ENCODE measurements at regions not wholly inside any gene's neighbourhood (a gene's known extent, or its start where the extent isn't known, plus 50 kb on each side); places are given as distances from the start of the nearest gene placed in this dataset.

DNA sequence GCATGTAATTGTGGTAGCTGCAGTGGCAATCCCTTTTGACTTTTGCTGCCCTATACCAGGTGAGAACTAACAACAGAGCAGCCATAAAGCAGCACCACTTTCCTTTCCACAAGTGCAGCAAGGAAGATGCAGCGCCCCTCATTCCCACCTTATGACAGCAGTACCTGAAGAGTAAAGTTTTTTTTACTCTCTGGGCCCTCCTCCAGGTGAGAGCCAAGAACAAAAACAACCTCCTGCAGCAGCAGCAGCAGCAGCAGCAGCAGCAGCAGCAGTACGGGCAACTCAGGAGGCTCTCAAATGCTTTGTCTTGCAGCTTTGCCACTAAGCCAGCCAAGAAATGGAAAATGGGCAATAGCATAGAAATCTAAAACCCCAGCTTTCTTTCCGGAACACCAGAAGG, 397.5 kb downstream of the FIGN start:
- H3K9ac ChIP-seq (ENCODE audit: low read depth, low read length): no peak overlapping the region
- H3K9me3 ChIP-seq (ENCODE audit: insufficient read depth, low read depth, low read length): no peaks in the 10 kb centered on the region
- H3K36me3 ChIP-seq (ENCODE audit: insufficient read depth, low read length): no peaks in the 10 kb centered on the region
- no peaks in the 10 kb centered on the region for H3K27me3 ChIP-seq (ENCODE audit: insufficient read depth, low read length)
- peaks cover 7% of the 10 kb centered on the region; the same call in 1 of the 2 replicates for H3K4me1 ChIP-seq (ENCODE audit: insufficient read depth, low read length)
- WGBS: 86% methylated on average over 3 of the region's 3 CpGs
- no peak overlapping the region for H3K27ac ChIP-seq (ENCODE audit: low read depth, low read length)
- H3K4me3 ChIP-seq (ENCODE audit: low read length): no peak overlapping the region

- H3K9me3 ChIP-seq (ENCODE audit: insufficient read depth, low read depth, low read length): no peaks in the 10 kb centered on the region
- 91% methylated on average over 2 of the region's 2 CpGs for WGBS
- no peak overlapping the region for H3K9ac ChIP-seq (ENCODE audit: low read depth, low read length)
- H3K4me1 ChIP-seq (ENCODE audit: insufficient read depth, low read length): no peaks in the 10 kb centered on the region
- H3K27me3 ChIP-seq (ENCODE audit: insufficient read depth, low read length): no peaks in the 10 kb centered on the region
- no peak overlapping the region for H3K4me3 ChIP-seq (ENCODE audit: low read length)
- no peaks in the 10 kb centered on the region for H3K36me3 ChIP-seq (ENCODE audit: insufficient read depth, low read length)
- H3K27ac ChIP-seq (ENCODE audit: low read depth, low read length): no peak overlapping the region
Measured at GRCh38 chr2:163324677-163325076, 411.1 kb downstream of the FIGN start.

DNA sequence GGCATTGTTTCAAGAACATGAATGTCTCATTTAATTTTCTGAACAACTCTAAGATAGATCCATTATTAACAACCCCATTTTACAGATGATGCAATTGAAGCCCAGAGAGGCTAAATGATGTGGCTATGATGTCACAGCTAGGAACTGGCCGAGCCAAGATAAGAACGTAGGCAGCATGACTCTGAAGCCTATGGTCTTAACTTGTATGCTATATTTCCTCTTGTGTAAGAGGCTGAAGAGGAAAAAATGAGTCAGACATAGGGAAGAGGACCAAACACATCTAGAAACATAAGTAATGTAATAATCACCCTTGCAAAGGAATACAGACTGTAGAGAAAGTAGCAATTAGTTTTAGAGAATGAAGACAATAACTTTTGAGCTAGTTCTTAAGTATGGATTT, 416.8 kb downstream of the FIGN start:
- H3K9ac ChIP-seq (ENCODE audit: low read depth, low read length): no peak overlapping the region
- peaks cover 11% of the 10 kb centered on the region; the same call in 1 of the 2 replicates for H3K9me3 ChIP-seq (ENCODE audit: insufficient read depth, low read depth, low read length)
- no peaks in the 10 kb centered on the region for H3K4me1 ChIP-seq (ENCODE audit: insufficient read depth, low read length)
- H3K27me3 ChIP-seq (ENCODE audit: insufficient read depth, low read length): no peaks in the 10 kb centered on the region
- 94% methylated on average over 2 of the region's 2 CpGs for WGBS
- no peaks in the 10 kb centered on the region for H3K36me3 ChIP-seq (ENCODE audit: insufficient read depth, low read length)
- H3K4me3 ChIP-seq (ENCODE audit: low read length): no peak overlapping the region
- H3K27ac ChIP-seq (ENCODE audit: low read depth, low read length): no peak overlapping the region

DNA sequence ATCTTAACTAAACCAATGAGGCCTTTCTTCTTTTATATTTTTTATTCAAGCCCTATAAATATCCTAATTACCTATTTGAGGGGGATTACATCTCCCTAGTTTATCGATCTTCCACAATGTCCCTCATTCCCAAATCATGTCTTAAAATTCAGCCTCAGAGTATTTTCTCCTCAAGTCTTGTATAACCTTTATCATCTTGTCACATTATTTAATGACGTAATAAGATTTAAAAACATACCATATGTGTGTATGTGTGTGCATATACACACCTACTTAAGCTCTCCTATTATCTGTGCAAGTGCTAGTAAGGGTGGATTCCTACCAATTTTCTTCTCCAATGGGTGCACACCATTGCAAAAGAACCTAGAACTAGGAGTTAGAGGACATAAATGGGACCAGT, 421.1 kb downstream of the FIGN start:
- H3K27ac ChIP-seq (ENCODE audit: low read depth, low read length): no peak overlapping the region
- H3K9ac ChIP-seq (ENCODE audit: low read depth, low read length): no peak overlapping the region
- H3K36me3 ChIP-seq (ENCODE audit: insufficient read depth, low read length): no peaks in the 10 kb centered on the region
- H3K27me3 ChIP-seq (ENCODE audit: insufficient read depth, low read length): no peaks in the 10 kb centered on the region
- peaks cover 11% of the 10 kb centered on the region; the same call in 1 of the 2 replicates for H3K9me3 ChIP-seq (ENCODE audit: insufficient read depth, low read depth, low read length)
- H3K4me3 ChIP-seq (ENCODE audit: low read length): no peak overlapping the region
- 100% methylated on average over 1 of the region's 2 CpGs for WGBS
- no peaks in the 10 kb centered on the region for H3K4me1 ChIP-seq (ENCODE audit: insufficient read depth, low read length)

DNA sequence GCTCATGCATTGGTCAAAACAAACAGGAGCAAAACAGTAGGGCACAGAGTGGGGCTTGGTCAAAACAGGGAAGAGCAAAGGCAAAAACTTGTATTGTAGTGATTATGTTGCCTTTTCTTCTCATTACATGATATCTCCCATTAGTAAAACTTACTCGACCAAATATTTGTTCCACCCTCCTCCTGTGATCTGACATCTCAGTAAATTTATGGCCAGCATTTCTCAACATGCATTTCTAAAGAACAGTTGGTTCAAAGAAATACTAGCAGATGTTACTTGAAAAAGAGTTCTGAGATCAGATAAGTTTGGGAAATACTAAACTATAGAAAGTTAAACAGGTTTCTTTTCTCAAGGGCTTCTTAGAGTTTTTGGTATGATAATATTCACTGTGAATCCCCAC, 423.1 kb downstream of the FIGN start:
- no peaks in the 10 kb centered on the region for H3K27me3 ChIP-seq (ENCODE audit: insufficient read depth, low read length)
- peaks cover 11% of the 10 kb centered on the region; the same call in 1 of the 2 replicates for H3K9me3 ChIP-seq (ENCODE audit: insufficient read depth, low read depth, low read length)
- no peaks in the 10 kb centered on the region for H3K36me3 ChIP-seq (ENCODE audit: insufficient read depth, low read length)
- no peak overlapping the region for H3K27ac ChIP-seq (ENCODE audit: low read depth, low read length)
- no peaks in the 10 kb centered on the region for H3K4me1 ChIP-seq (ENCODE audit: insufficient read depth, low read length)
- 57% methylated on average over 1 of the region's 1 CpG for WGBS
- no peak overlapping the region for H3K9ac ChIP-seq (ENCODE audit: low read depth, low read length)
- H3K4me3 ChIP-seq (ENCODE audit: low read length): no peak overlapping the region

DNA sequence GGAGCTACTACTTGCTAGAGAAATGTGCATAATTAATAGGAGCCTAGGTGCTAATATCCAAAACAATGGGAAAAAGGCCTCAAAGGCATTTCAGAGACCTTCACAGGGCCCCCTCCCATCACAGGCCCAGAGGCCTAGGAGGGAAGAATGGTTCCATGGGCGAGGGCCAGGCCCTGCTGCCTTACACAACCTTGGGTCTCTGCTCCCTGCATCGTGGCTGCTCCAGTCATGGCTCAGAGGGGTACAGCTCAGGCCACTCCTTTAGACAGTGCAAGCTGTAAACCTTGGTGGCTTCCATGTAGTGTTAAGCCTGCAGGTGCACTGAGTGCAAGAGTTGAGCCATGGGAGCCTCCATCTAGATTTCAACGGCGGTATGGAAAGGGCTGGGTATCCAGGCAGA, 429.2 kb downstream of the FIGN start:
- H3K27me3 ChIP-seq (ENCODE audit: insufficient read depth, low read length): no peaks in the 10 kb centered on the region
- 96% methylated on average over 4 of the region's 4 CpGs for WGBS
- no peaks in the 10 kb centered on the region for H3K36me3 ChIP-seq (ENCODE audit: insufficient read depth, low read length)
- H3K9ac ChIP-seq (ENCODE audit: low read depth, low read length): no peak overlapping the region
- H3K4me3 ChIP-seq (ENCODE audit: low read length): no peak overlapping the region
- no peaks in the 10 kb centered on the region for H3K4me1 ChIP-seq (ENCODE audit: insufficient read depth, low read length)
- H3K27ac ChIP-seq (ENCODE audit: low read depth, low read length): no peak overlapping the region
- peaks cover 16% of the 10 kb centered on the region for H3K9me3 ChIP-seq (ENCODE audit: insufficient read depth, low read depth, low read length)

GRCh38 chr2:163302141-163302540, 433.7 kb downstream of the FIGN start:
- Histone ChIP-seq H3K9ac (ENCODE audit: low read depth, low read length) (no peak overlapping the region), H3K36me3 (ENCODE audit: insufficient read depth, low read length) (no peaks in the 10 kb centered on the region), H3K4me3 (ENCODE audit: low read length) (no peak overlapping the region), H3K27me3 (ENCODE audit: insufficient read depth, low read length) (no peaks in the 10 kb centered on the region), H3K9me3 (ENCODE audit: insufficient read depth, low read depth, low read length) (peaks cover 13% of the 10 kb centered on the region), H3K4me1 (ENCODE audit: insufficient read depth, low read length) (no peaks in the 10 kb centered on the region), H3K27ac (ENCODE audit: low read depth, low read length) (no peak overlapping the region)
- WGBS: no CpG with 5 or more reads among the region's 1 CpG

GRCh38 chr2:163291790-163292189, 444.0 kb downstream of the FIGN start:
- Histone ChIP-seq H3K36me3 (ENCODE audit: insufficient read depth, low read length) (no peaks in the 10 kb centered on the region), H3K9ac (ENCODE audit: low read depth, low read length) (no peak overlapping the region), H3K27ac (ENCODE audit: low read depth, low read length) (no peak overlapping the region), H3K4me1 (ENCODE audit: insufficient read depth, low read length) (no peaks in the 10 kb centered on the region), H3K27me3 (ENCODE audit: insufficient read depth, low read length) (no peaks in the 10 kb centered on the region), H3K4me3 (ENCODE audit: low read length) (no peak overlapping the region), H3K9me3 (ENCODE audit: insufficient read depth, low read depth, low read length) (no peaks in the 10 kb centered on the region)
- 92% methylated on average over 6 of the region's 6 CpGs for WGBS

GRCh38 chr2:163281717-163282116, 443.1 kb upstream of the KCNH7 start:
- no peak overlapping the region for H3K9ac ChIP-seq (ENCODE audit: low read depth, low read length)
- H3K4me3 ChIP-seq (ENCODE audit: low read length): no peak overlapping the region
- no peaks in the 10 kb centered on the region for H3K4me1 ChIP-seq (ENCODE audit: insufficient read depth, low read length)
- no peak overlapping the region for H3K27ac ChIP-seq (ENCODE audit: low read depth, low read length)
- no peaks in the 10 kb centered on the region for H3K9me3 ChIP-seq (ENCODE audit: insufficient read depth, low read depth, low read length)
- H3K36me3 ChIP-seq (ENCODE audit: insufficient read depth, low read length): no peaks in the 10 kb centered on the region
- 80% methylated on average over 1 of the region's 2 CpGs for WGBS
- H3K27me3 ChIP-seq (ENCODE audit: insufficient read depth, low read length): no peaks in the 10 kb centered on the region

DNA sequence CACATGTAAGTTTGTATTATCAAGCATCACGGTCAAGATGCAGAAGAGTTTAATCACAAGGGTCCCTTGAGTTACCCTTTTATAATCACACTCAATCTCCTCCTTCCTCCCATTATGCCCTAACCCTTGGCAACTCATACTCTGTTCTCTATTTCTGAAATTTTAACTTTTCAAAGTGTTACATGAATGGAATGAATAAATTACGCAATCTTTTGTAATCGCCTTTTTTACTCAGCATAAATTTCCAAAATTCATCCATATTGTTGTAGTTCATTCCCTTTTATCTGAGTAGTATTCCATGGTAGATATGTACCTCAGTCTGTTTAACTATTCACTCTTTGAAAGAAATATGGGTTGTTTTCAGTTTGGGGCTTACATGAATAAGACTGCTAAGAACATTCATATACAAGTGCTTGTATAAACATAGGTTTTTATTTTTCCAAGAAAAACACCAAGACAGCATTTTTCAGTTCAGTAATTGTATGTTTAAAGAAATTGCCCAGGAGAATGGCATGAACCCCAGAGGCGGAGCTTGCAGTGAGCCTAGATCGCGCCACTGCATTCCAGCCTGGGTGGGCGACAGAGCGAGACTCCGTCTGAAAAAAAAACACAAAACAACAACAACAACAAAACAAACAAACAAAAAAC, 430.9 kb upstream of the KCNH7 start:
- no peaks in the 10 kb centered on the region for H3K27me3 ChIP-seq (ENCODE audit: insufficient read depth, low read length)
- H3K4me3 ChIP-seq (ENCODE audit: low read length): no peak overlapping the region
- WGBS: 93% methylated on average over 7 of the region's 9 CpGs
- no peaks in the 10 kb centered on the region for H3K9me3 ChIP-seq (ENCODE audit: insufficient read depth, low read depth, low read length)
- H3K36me3 ChIP-seq (ENCODE audit: insufficient read depth, low read length): no peaks in the 10 kb centered on the region
- H3K27ac ChIP-seq (ENCODE audit: low read depth, low read length): no peak overlapping the region
- no peaks in the 10 kb centered on the region for H3K4me1 ChIP-seq (ENCODE audit: insufficient read depth, low read length)
- no peak overlapping the region for H3K9ac ChIP-seq (ENCODE audit: low read depth, low read length)

DNA sequence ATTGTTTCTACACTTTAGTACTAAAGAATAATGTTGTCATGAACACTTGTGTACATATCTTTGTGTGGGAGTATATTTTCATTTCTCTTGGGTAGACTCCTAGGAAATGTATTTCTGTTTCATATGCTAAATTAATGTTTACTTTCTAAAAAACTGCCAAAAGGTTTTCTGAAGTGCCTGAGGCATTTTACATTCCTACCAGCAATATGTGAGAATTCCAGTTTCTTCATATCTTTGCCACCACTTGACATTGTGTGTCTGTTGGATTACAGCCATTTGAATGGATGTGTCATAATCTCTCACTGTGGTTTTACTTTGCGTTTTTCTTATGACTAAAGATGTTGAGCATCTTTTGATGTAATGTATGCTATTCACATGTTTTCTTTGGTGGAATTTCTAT, 428.2 kb upstream of the KCNH7 start:
- no peak overlapping the region for H3K4me3 ChIP-seq (ENCODE audit: low read length)
- H3K9ac ChIP-seq (ENCODE audit: low read depth, low read length): no peak overlapping the region
- H3K27me3 ChIP-seq (ENCODE audit: insufficient read depth, low read length): no peaks in the 10 kb centered on the region
- H3K36me3 ChIP-seq (ENCODE audit: insufficient read depth, low read length): no peaks in the 10 kb centered on the region
- no peaks in the 10 kb centered on the region for H3K9me3 ChIP-seq (ENCODE audit: insufficient read depth, low read depth, low read length)
- no peak overlapping the region for H3K27ac ChIP-seq (ENCODE audit: low read depth, low read length)
- WGBS: 82% methylated on average over 1 of the region's 1 CpG
- H3K4me1 ChIP-seq (ENCODE audit: insufficient read depth, low read length): no peaks in the 10 kb centered on the region

DNA sequence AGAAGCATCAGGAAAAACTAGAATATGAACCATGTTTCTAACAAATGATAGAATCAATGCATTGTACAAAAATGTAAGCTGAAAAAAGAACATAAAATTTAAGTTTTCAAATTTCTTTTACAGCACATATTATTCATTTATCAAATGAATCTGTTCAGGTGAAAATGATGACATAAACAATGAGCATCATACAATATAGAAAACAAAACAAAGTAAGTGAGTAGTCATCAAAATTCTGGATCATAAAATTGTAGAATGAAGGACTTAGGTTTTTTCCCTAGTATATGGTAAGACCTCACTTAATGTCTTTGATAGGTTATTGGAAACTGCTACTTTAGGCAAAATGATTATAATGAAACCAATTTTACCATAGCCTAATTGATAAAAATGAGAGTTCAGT, 427.0 kb upstream of the KCNH7 start:
- no peaks in the 10 kb centered on the region for H3K4me1 ChIP-seq (ENCODE audit: insufficient read depth, low read length)
- no peaks in the 10 kb centered on the region for H3K9me3 ChIP-seq (ENCODE audit: insufficient read depth, low read depth, low read length)
- no peak overlapping the region for H3K27ac ChIP-seq (ENCODE audit: low read depth, low read length)
- H3K36me3 ChIP-seq (ENCODE audit: insufficient read depth, low read length): no peaks in the 10 kb centered on the region
- no peak overlapping the region for H3K4me3 ChIP-seq (ENCODE audit: low read length)
- no peaks in the 10 kb centered on the region for H3K27me3 ChIP-seq (ENCODE audit: insufficient read depth, low read length)
- no peak overlapping the region for H3K9ac ChIP-seq (ENCODE audit: low read depth, low read length)
